Posterior cingulate gyrus (tissue), 11 donors: ENCODE measurements at regions not wholly inside any gene's neighbourhood (a gene's known extent, or its start where the extent isn't known, plus 50 kb on each side); places are given as distances from the start of the nearest gene placed in this dataset.
"Not testable (repeated sequence)": the region's sequence is repeated elsewhere in the genome, so short reads cannot be mapped to it uniquely, and the experiment has no call there.

Experiments
- DNase-seq, 10 donors: peaks; one replicate each; pipeline versions ENCODE4 v3.0.0 to v3.0.0-alpha.2; 2020 to 2021; ENCODE audit warnings: mixed read lengths in 3 of 10
- intact Hi-C: fragments of 100-400 bp; cut with DNase I; formaldehyde crosslinking; loops from one replicate; pipeline ENCODE4 v1.15.1; 2023

GRCh38 chr17:70499067-70499786 is 329.9 kb downstream of the KCNJ2 start:
- no peak for DNase-seq
- intact Hi-C loops = no loop called here

- DNase-seq = no peak
- intact Hi-C loops = no loop called here
These were observed 334.1 kb downstream of the KCNJ2 start for GRCh38 chr17:70503449-70503848.

DNA sequence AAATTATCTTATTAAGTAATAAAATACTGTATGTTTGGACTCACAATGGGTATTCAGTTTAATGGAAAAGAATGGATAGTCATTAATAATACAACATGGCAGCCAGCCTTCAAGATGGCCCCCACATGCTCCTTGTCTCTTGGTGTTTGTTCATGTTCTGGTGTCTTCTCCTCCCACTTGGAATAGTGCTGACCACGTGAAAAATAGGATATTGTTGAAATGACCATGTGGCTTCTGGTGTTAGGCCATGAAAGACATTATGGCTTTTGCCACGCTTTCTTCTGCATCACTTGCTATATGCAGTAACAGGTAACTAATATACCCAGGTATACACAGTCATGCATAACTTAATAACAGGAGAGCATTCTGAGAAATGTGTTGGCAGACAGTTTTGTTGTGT is 341.0 kb downstream of the KCNJ2 start:
- intact Hi-C loops = no loop called here
- DNase-seq = no peak

DNA sequence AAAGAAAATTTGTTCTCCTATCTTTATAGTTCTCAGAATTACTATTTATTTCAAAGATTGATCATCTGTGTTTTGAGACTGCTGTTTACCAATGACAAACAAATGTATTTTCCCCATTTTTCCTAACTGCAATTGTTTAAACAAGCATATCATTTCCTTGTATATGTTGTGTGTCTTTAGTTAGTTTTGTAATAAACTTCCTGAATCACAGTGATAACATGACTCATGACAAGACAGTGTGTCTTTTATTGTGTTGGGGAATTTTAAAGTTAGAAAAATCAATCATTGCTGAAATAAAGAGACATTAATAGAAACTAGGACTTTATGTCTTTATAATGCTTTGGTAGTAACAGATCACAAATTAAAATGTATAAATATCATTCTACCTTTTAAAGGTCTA is 348.5 kb downstream of the KCNJ2 start:
- intact Hi-C loops = no loop called here
- DNase-seq = no peak

DNA sequence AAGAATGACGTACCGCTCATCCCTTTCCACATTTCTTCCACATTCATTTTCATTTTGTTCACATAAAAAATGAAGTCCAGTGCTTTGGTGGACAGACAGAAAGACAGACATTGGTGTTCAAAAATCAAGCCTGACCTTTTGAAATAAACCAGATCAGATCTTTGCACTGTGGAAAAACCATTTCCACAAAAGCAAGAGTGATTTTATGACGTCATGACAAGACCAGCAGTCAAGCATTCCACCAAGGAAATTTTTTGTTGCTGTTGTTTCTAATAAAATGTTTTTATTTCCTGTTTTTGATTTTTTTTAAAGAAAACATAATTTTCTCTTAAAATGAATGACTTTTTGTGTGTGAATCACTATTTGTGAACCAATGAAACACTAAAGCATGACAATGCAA is 350.0 kb downstream of the KCNJ2 start:
- no peak for DNase-seq
- intact Hi-C loops = no loop called here

DNA sequence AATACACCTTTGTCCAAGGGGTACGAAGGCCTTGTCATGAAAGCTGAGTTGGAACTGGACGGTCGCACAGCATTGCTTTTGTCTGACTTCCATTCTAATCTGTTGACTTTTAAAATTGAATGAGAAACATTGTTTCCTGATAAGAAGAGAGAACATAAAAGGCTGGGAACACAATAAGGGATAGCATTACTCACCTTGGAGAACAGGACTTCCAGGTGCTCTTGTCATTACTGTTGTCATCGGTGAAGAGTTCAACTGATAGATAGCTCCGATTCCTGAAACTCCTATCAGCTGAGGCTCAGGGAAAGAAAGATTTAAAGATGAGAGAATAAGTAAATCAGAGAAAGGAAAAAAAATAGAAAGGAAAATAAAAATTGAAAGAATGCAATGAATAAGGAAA is 351.1 kb downstream of the KCNJ2 start:
- intact Hi-C loops = no loop called here
- no peak for DNase-seq

- no peak for DNase-seq
- intact Hi-C loops = no loop called here
These were observed 351.6 kb downstream of the KCNJ2 start for GRCh38 chr17:70520956-70521355.

GRCh38 chr17:70521821-70522256 is 352.5 kb downstream of the KCNJ2 start:
- intact Hi-C loops = no loop called here

GRCh38 chr17:70523426-70523825 is 354.1 kb downstream of the KCNJ2 start:
- intact Hi-C loops = no loop called here
- DNase-seq = no peak

More at GRCh38 chr17:70521821-70522256, 352.5 kb downstream of the KCNJ2 start:
- peak in 1 of 10 donors; percentile 34 for DNase-seq

DNA sequence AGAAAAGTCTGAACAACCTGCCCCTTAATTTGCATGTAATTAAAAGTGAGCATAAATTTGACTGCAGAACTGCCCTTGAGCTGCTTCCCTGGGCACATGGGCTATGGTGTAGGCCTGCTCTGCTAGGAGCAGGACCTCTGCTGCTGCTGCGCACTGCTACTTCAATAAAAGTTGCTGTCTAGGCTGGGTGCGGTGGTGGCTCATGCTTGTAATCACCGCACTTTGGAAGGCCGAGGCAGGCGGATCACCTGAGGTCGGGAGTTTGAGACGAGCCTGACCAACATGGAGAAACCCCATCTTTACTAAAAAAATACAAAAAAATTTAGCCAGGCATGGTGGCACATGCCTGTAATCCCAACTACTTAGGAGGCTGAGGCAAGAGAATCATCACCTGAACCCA is 355.7 kb downstream of the KCNJ2 start:
- intact Hi-C loops = not testable (repeated sequence)

GRCh38 chr17:70525961-70526360 is 356.6 kb downstream of the KCNJ2 start:
- intact Hi-C loops = no loop called here
- DNase-seq = no peak

More for the DNA sequence above, 355.7 kb downstream of the KCNJ2 start:
- peak in 2 of 10 donors; percentile 72 to 81 for DNase-seq

DNA sequence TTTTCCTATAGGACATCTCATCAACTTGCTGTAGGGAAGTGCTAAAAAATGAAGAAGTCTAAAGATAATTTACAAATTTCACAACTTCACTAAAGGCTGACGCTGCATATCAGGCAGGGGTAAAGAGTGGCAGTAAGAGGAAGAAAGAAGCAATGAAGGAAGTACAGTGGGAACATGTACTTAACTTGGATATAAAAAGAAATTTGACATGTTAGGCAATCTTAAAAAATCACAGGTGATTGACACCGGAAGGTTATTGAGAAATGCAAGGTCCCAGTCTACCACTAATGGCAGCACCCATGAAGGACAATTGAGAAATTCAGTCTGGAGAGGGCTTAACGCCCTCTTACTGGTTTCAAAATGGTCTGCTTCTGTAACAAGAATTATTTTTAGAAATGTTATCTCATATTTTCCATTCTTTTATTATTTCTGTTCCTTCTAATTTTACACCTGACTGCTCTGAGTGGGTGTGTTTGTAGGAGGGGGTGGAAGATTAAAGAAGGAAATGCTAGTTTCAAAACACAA is 358.1 kb downstream of the KCNJ2 start:
- no peak for DNase-seq
- intact Hi-C loops = no loop called here

DNA sequence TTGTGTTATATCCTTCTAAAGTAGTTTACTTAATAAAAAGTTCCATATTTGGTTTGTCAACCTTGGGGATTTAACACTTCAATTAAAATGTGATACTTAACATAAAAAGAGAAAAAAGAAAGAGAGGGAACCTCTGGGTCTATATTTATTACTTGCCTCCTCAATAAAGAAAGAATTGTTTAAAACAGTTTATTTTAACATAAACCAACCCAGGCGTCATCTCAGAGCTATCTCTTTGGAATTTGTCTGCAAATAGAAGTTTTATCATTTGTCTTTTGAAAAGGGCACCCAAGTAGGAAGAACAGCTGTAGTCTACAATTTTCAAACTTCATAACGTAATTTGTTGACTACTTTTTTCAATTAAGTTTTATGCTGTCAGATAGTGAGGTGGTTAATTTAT is 364.1 kb downstream of the KCNJ2 start:
- DNase-seq = no peak
- intact Hi-C loops = no loop called here

DNA sequence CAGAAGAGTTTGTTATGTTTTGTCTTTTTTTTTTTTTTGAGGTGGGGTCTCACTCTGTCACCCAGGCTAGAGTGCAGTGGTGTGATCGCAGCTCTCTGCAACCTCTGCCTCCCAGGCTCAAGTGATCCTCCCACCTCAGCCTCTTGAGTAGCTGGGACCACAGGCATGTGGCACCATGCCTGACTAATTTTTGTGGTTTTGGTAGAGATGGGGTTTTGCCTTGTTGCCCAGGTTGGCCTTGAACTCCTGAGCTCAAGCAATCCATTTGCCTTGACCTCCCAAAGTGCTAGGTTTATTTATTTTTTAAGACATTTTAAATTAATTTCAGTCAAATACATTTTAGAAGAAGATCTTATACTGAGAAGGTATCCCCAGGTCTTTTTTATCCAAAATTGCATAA is 366.7 kb downstream of the KCNJ2 start:
- intact Hi-C loops = no loop called here

DNA sequence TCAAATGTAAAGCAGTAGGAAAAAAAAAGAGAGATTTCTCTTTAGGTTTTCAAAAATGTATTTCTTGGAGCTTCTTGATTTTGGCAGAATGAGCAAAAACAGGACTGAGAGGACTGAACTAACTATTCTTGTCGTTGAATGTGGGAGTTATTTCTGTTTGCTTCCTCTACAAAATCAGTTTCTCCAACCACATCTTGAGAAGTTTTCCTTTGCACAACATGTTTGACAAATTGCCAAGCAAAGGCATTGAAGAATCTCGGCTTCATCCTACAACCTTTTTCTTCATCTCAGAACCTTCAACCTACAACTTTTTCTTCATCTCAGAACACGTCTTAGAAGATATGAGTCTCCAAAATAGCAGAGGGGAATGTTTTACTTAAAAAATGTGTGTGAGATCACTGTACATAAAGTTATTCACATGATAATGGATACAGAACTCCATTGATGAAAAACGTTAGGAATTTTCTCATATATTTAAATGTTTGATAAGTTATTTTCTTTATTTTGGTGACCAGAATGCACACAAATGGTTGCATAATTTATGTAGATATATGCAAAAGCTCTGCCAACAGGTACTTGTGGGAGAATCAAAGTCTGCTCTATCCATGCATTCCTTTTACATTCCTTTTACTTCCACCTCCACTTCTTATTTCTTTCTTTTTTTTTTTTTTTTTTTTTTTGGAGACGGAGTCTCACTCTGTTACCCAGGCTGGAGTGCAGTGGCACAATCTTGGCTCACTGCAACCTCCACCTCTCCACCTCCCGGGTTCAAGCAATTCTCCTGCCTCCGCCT is 370.0 kb downstream of the KCNJ2 start:
- no peak for DNase-seq
- intact Hi-C loops = no loop called here

More for the DNA sequence above, 366.7 kb downstream of the KCNJ2 start:
- DNase-seq = no peak

DNA sequence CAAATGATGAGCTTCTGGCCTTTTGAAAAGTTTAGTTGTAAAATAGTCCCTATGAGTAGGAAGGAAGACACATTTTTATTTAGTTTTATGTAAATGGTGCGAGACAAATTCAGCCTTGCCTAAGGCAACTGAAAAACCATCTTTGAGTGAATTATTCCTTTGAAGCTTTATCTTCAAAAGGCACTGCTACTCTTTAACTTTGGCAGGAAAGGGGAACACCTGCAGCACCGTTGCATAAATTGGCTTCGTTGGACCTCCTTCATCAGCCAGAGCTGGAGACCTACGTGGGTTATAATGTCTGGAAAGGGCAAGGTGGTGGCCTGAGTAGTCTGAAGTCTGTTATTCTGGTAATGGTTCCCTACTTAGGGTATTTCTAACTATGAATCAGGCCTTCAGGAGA is 373.5 kb downstream of the KCNJ2 start:
- no peak for DNase-seq
- intact Hi-C loops = no loop called here

- intact Hi-C loops = no loop called here
- no peak for DNase-seq
These were observed 375.0 kb downstream of the KCNJ2 start for GRCh38 chr17:70544317-70544716.

DNA sequence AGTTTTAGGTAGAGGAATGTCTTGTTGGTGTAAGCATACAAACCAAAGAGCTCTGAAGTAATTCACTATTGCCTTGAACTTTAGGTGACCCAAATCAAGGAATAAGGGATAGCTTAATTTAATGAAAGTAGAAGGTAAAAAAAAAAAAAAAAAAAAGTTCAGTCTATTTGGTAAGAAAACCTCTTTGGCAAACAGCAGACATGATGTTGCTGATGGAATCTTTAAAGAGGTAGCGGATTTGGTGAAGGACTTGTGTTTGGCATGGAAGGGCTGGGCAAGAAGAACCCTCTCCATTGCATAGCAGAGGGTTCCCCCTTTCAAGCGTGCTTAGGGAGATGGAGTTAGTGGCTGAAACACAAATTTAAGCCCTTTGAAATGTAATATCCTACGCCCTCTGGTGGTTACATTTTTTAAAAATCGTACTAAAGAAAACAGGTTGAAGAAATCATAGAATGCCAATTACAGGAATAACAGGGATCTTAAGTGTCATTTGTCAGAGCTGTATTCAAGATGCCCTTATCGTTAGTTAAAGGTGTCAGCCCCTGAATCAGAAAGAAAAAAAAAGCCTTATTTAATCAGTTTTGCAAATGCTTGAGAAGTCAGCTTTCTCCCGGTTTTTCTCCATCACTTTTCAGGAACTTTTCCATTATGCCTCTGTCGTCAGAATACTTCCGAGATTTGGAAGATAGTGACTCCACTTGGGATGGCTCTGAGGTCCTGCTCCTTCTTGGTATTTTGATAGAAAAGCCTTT is 383.1 kb downstream of the KCNJ2 start:
- DNase-seq = no peak

DNA sequence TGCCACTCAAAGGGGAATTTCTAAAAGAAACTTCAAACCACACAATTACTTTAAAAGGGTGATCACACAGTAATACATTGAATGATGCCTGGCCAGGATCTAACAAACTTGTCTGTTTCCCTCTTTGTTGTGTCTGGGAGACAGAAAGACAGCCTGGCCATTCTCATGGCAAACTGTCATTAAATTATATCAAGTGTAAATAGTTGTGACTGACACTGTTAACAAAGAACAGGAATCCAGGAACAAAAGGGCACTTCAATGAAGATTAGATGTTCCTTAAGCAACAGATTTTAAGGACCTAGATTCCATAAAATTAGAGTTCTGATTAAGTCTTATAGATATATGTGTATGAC is 383.6 kb downstream of the KCNJ2 start:
- no peak for DNase-seq

More for the DNA sequence above, 383.1 kb downstream of the KCNJ2 start:
- intact Hi-C loops = loop anchor here (5.0 kb wide), 4 partner anchors 70 to 985 kb away; no protein-coding TSS in a partner anchor

DNA sequence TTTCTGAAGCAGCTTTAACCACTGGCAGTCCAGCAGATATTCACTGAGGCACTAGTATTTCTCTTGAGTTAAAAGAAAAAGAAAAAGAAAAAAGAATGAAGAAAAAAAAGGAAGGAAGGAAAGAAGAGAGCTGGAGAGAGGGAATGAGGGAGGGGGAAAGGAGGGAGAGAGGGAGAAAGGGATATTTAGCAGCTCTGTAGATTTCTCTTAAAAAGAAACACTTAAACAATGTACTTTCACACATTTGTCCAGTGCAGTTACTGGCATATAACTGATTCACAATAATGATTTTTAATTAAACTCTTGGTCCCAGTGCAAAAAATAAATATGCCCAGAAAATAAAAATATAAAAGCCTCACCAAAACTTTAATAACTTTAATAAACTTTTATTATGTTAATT is 386.4 kb downstream of the KCNJ2 start:
- no peak for DNase-seq

More for the DNA sequence above, 383.6 kb downstream of the KCNJ2 start:
- intact Hi-C loops = loop anchor here (5.0 kb wide), 4 partner anchors 69 to 986 kb away; no protein-coding TSS in a partner anchor

GRCh38 chr17:70558821-70559220 is 389.5 kb downstream of the KCNJ2 start:
- no peak for DNase-seq
- intact Hi-C loops = no loop called here

More for the DNA sequence above, 386.4 kb downstream of the KCNJ2 start:
- intact Hi-C loops = no loop called here
